Thyroid gland (tissue), 4 donors: ENCODE measurements at regions not wholly inside any gene's neighbourhood (a gene's known extent, or its start where the extent isn't known, plus 50 kb on each side); places are given as distances from the start of the nearest gene placed in this dataset.
"Not testable (repeated sequence)": the region's sequence is repeated elsewhere in the genome, so short reads cannot be mapped to it uniquely, and the experiment has no call there.

Source experiments
- DNase-seq, 2 donors: peaks; one replicate each; pipeline ENCODE4 v3.0.0-alpha.2; 2019
- H3K27ac ChIP-seq, 3 donors: fragments of 200-600 bp; sonication (generic); 1 replicate in 2 of 3; 2 replicates in 1 of 3; pipeline ENCODE4 v1.5.1; 2016 to 2019; ENCODE audit warnings: mild to moderate bottlenecking in 1 of 3, moderate library complexity in 1 of 3
- H3K27me3 ChIP-seq: fragments of 200-600 bp; sonication (generic); one replicate; pipeline ENCODE4 v1.5.1; 2019
- H3K36me3 ChIP-seq, 2 donors: fragments of 200-600 bp; sonication (generic); one replicate each; pipeline ENCODE4 v1.5.1; 2016 to 2019
- H3K4me1 ChIP-seq, 2 donors: fragments of 200-600 bp; sonication (generic); one replicate each; pipeline ENCODE4 v1.5.1; 2017 to 2019
- H3K4me3 ChIP-seq, 3 donors: fragments of 200-600 bp; sonication (generic); replicated peaks in 1 of 3; 1 replicate in 2 of 3; 2 replicates in 1 of 3; pipeline ENCODE4 v1.5.1; 2016; ENCODE audit warnings: mild to moderate bottlenecking in 1 of 3
- H3K9me3 ChIP-seq: fragments of 200-600 bp; sonication (generic); one replicate; pipeline ENCODE4 v1.5.1; 2017
- POLR2A ChIP-seq, 2 donors: fragments of 450-650 bp; IDR thresholded peaks; one replicate each; pipeline ENCODE4 v1.6.1; 2017; ENCODE audit warnings: antibody characterized with exemption in 2 of 2, mild to moderate bottlenecking in 2 of 2, moderate library complexity in 1 of 2
- WGBS, 2 donors: methylation state at CpG; one replicate each; pipeline ENCODE4 v1.1.5; 2017; 5-methylcytosine and 5-hydroxymethylcytosine counted together
- intact Hi-C: fragments of 100-400 bp; cut with DNase I; formaldehyde crosslinking; loops from one replicate; pipeline ENCODE4 v1.15.1; 2023
- TF ChIP-seq, protein P1 (sequence below), 6 experiments: fragments of 200-600 bp in 3 of 6; fragments of 450-650 bp in 3 of 6; sonication (generic) in 3 of 6; IDR thresholded peaks; one replicate each; pipeline ENCODE4 v1.5.1; 2016 to 2019; ENCODE audit warnings: antibody characterized with exemption in 6 of 6, mild to moderate bottlenecking in 2 of 6, inconsistent platforms in 1 of 6, moderate library complexity in 1 of 6

DNA sequence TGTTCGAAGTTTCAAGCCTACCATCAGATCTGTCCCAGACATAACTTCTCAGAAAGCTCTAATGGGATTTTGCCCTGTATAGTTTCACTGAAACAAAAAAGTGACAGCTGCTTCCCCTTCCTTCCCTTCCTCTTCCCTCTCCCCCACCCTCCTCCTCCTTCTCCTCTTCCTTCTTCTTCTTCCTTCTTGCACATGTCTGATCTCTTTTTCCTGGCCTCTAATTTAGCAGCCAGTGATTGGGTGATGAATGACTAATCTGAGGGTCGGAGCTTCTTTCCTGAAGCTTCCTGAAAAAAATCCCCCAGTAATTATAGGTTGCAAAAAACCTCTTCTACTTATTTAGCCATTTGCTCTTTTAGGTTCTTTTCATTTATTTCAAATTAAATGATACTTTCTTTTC, 168.7 kb downstream of the POTEB3 start:
- DNase-seq = no peak
- Histone ChIP-seq H3K4me1 (no peaks in the 10 kb centered on the region), H3K36me3 (no peaks in the 10 kb centered on the region), H3K4me3 (no peak overlapping the region), H3K27ac (no peak overlapping the region), H3K9me3 (no peaks in the 10 kb centered on the region), H3K27me3 (no peaks in the 10 kb centered on the region)
- 34 to 51% methylated on average over 2 of the region's 2 CpGs for WGBS, 2 donors
- intact Hi-C loops = no loop called here
- TF ChIP-seq, protein P1, sequence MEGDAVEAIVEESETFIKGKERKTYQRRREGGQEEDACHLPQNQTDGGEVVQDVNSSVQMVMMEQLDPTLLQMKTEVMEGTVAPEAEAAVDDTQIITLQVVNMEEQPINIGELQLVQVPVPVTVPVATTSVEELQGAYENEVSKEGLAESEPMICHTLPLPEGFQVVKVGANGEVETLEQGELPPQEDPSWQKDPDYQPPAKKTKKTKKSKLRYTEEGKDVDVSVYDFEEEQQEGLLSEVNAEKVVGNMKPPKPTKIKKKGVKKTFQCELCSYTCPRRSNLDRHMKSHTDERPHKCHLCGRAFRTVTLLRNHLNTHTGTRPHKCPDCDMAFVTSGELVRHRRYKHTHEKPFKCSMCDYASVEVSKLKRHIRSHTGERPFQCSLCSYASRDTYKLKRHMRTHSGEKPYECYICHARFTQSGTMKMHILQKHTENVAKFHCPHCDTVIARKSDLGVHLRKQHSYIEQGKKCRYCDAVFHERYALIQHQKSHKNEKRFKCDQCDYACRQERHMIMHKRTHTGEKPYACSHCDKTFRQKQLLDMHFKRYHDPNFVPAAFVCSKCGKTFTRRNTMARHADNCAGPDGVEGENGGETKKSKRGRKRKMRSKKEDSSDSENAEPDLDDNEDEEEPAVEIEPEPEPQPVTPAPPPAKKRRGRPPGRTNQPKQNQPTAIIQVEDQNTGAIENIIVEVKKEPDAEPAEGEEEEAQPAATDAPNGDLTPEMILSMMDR (IDR thresholded peaks at IDR 0.05) = no peak
- TF ChIP-seq POLR2A (IDR thresholded peaks at IDR 0.05) = no peak

DNA sequence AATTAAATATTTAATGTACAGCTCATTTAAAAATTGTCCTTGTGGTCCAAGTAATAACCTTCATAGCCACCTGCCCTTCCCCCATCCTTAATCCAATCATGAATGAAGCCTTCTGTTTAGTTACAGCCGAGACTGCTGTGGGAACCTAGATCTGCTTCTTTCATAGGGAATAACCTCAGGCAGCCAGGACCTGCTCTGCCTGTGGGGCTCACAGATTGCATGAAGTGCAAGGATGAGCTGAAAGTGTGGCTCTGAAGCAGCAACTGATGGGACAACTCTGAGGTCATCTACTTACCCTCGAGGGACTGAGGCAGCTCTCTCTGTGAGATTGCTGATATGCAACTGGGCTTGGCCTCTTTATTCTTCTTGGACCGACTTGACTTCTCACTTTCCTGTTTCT, 169.8 kb downstream of the POTEB3 start:
- no peak for DNase-seq
- no peak for TF ChIP-seq POLR2A (IDR thresholded peaks at IDR 0.05)
- TF ChIP-seq, protein P1 (IDR thresholded peaks at IDR 0.05) = no peak
- no peaks in the 10 kb centered on the region for H3K4me1 ChIP-seq
- H3K36me3 ChIP-seq = no peaks in the 10 kb centered on the region
- WGBS, 2 donors = 18 to 46% methylated on average over 3 of the region's 3 CpGs
- intact Hi-C loops = no loop called here
- no peaks in the 10 kb centered on the region for H3K27me3 ChIP-seq
- no peak overlapping the region for H3K4me3 ChIP-seq
- H3K27ac ChIP-seq = no peak overlapping the region
- H3K9me3 ChIP-seq = no peaks in the 10 kb centered on the region

DNA sequence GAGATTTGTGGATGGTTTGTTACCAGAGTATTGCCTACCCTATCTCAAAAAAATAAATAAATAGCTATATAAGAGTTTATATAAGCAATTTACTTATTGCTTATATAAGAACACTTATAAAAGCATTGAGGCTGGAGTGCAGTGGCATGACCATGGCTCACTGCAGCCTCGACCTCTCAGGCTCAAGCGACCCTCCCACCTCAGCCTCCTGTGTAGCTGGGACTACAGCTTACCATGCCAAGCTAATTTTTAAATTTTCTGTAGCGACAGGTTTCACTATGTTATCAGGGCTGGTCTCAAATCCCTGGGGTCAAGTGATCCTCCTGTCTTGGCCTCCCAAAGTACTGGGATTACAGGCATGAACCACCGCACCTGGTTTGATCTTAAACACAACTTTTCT, 170.6 kb downstream of the POTEB3 start:
- intact Hi-C loops, H3K27me3 ChIP-seq, H3K36me3 ChIP-seq, H3K9me3 ChIP-seq, H3K27ac ChIP-seq, DNase-seq, H3K4me3 ChIP-seq, H3K4me1 ChIP-seq: not testable (repeated sequence)
- WGBS, 2 donors = 81 to 86% methylated on average over 4 of the region's 4 CpGs

DNA sequence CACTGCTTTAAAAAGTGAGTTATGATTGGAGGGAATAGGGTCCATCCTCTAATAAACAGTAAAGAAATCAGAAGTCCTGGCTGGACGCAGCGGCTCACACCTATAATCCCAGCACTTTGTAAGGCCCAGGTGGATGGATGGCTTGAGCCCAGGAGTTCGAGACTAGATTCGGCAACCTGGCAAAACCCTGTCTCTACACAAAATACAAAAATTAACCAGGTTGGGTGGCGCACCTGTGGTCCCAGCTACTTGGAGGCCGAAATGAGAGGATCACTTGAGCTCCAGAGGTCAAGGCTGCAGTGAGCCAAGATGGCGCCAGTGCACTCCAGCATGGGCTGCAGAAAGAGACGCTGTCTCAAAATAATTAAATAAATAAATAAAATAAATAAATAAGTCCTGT, 171.2 kb downstream of the POTEB3 start:
- TF ChIP-seq POLR2A (IDR thresholded peaks at IDR 0.05) = no peak
- TF ChIP-seq, protein P1 (IDR thresholded peaks at IDR 0.05) = no peak
- Histone ChIP-seq H3K27me3 (no peaks in the 10 kb centered on the region), H3K4me1 (no peaks in the 10 kb centered on the region), H3K27ac (no peak overlapping the region), H3K36me3 (no peaks in the 10 kb centered on the region), H3K4me3 (no peak overlapping the region), H3K9me3 (no peaks in the 10 kb centered on the region)
- 82 to 83% methylated on average over 8 of the region's 8 CpGs for WGBS, 2 donors
- DNase-seq = no peak
- intact Hi-C loops = no loop called here

DNA sequence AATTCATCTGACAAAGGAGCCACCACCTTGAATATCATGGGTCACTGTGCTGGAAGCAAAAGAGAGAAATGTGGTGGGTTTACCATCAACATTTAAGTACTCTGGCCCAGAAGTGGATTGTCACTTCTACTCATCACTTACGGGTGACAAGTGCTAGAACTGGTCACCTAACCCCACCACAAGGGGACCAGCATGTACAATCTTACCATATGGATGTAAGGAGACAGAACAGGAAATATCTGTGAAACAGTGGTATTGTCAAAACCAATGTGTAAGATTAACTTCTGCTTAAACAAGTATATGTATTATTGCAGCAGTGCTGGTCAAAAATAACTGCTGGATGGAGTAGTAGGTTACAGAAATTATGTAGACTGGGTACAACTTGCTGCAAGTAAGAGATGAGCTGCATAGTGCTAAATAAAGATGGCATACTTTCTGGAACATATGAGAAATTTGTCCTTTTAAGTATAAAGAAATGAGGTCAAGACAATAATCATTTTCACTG, 171.8 kb downstream of the POTEB3 start:
- no peaks in the 10 kb centered on the region for H3K4me1 ChIP-seq
- TF ChIP-seq POLR2A (IDR thresholded peaks at IDR 0.05) = no peak
- TF ChIP-seq, protein P1 (IDR thresholded peaks at IDR 0.05) = no peak
- H3K4me3 ChIP-seq = no peak overlapping the region
- H3K9me3 ChIP-seq = no peaks in the 10 kb centered on the region
- intact Hi-C loops = no loop called here
- WGBS, 2 donors = 83 to 84% methylated on average over 1 of the region's 1 CpG
- no peak for DNase-seq
- H3K27ac ChIP-seq = no peak overlapping the region
- no peaks in the 10 kb centered on the region for H3K36me3 ChIP-seq
- H3K27me3 ChIP-seq = no peaks in the 10 kb centered on the region
